Left lobe of liver (tissue), 2 donors: ENCODE measurements at regions not wholly inside any gene's neighbourhood (a gene's known extent, or its start where the extent isn't known, plus 50 kb on each side); places are given as distances from the start of the nearest gene placed in this dataset.
"Not testable (repeated sequence)": the region's sequence is repeated elsewhere in the genome, so short reads cannot be mapped to it uniquely, and the experiment has no call there.

Source experiments
- ATAC-seq: fragments of 200-7000 bp; cut with Tn5 transposase; one replicate; pipeline ENCODE4 v1.9.1; 2020; ENCODE audit warnings: mild to moderate bottlenecking, moderate library complexity
- DNase-seq: peaks from one replicate; pipeline ENCODE4 v3.0.0-alpha.2; 2020; ENCODE audit warnings: low spot score
- donor health status: DM: no; HTN: no; CAD: no; lungs with moderate emphysema.
- donor health status: DM: no; HTN: yes; CAD: no.

DNA sequence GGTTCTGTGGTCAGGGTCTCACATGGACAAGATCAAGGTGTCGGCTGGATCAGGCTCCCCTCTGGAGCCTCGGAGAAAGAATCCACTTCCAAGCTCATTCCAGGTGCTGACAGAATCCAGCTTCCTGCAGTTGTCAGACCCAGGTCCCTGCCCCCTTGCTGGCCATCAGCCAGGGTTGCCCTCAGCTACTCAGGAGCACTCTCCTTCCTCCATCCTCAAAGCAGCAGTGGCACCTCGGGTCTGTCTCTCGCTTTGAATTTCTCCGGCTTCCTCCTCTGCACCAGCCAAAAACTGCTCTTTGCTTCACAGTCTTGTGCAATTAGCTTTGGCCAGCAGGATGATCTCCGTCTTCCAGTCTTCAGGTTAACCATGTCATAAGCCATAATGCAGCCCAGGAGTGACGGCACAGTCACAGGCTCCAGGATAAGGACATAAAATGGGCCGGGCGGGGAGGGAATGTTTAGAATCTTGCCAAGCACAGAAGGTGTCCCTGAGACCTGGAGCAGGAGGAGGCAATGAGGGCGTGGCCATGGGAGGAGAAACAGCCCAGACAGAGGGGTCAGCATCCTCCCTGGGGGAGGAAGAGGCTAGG, 79.4 kb upstream of the SLC25A33 start:
- DNase-seq (no peak), ATAC-seq (peak; percentile 81)

DNA sequence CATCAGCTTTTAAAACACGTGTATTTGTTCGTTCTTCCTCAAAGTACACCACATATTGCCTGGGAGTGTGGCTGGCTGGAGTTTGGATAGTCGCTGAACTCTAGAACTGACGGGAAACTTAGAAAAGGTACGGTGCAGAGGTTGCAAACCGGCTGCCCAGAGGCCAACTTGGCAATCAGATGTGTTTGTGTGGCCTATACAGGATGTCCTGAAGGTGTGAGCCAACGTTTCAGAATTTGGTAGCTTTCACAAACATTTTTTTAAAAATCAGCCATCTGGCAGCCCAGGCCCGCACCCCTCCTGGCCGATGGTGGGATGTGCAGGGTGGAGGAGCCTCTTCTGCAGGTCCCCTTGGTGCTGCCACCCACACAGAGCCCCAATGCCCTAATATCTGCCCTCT, 73.6 kb upstream of the SLC25A33 start:
- peak; percentile 90 for DNase-seq
- peak; percentile 87 for ATAC-seq

DNA sequence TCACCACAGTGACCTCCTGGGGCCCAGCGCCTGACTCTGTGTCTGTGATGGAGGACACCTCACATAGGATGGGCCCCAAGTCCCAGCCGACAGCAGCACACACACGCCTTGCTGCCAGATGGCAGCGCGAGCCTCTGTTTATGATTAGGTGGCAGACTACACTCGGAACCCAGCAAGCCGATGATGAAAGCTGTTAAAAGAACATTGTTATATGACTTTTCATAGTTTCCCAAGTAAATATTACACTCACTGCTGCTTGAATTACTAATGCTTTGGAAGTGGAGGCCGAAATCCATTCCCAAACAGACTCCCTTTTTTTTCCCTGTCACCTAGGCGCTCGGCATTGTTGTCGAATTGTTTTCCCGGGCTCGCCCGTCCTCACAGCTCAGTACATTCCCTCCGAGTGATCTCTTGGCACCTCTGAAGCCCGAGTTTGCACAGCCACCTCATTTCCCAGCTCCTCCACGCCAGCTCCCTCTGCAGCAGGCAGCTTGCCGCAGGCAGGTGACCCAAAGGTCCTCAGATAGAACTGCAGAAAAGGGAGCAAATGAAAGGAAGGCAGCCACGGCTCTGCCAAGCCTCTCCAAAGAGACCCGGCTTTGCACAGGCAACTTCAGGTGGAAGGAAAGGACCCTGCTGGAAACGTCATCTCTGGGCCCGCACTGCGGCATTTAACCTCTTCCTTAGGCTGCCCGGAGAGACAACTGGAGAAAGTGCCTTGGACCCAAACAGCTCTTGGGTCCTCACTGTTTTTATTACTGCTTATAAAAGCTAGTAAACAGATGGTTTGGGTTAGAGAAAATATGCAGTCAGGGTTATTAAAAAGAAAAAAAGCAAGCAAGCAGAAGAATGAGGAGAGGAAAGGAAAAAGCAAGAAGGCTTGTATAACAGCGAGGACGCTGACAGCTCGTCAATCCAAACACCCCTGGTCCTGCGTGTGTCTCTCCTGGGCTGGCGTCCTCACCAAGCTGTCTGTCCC, 72.2 kb upstream of the SLC25A33 start:
- peak; percentile 73 for DNase-seq
- ATAC-seq: peak; percentile 70

DNA sequence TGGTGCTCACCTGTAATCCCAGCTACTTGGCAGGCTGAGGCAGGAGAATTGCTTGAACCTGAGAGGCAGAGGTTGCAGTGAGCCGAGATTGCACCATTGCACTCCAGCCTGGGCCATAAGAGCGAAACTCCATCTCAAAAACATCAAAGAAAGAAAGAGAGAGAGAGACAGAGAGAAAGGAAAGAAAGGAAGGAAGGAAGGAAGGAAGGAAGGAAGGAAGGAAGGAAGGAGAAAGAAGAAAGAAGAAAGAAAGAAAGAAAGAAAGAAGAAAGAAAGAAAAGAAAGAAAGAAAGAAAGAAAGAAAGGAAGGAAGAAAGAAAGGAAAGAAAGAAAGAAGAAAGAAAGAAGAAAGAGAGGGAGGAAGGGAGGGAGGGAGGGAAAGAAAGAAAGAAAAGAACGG, 69.4 kb upstream of the SLC25A33 start:
- DNase-seq, ATAC-seq: not testable (repeated sequence)

DNA sequence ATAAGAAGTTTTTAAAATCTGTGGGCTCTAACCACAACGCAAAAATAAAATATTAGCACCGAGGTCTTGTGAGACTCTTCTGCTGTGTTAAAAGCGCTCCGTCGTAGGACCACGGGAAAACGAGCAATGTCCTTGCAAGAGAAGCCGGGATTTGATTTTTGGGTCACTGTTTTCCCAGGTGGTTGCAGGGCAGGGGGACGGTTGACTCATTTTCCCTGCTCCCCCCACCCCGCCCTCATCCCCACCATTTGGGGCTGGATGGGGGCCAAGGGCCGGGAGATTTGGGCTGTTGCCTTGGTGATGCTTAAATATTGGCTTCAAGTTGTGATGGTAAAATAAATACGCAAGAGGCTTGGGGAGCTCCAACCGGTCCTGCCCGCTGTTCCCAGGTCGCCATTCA, 67.6 kb upstream of the SLC25A33 start:
- DNase-seq: no peak
- ATAC-seq: no peak

GRCh38 chr1:9472386-9473031, 66.8 kb upstream of the SLC25A33 start:
- DNase-seq (no peak), ATAC-seq (no peak)

DNA sequence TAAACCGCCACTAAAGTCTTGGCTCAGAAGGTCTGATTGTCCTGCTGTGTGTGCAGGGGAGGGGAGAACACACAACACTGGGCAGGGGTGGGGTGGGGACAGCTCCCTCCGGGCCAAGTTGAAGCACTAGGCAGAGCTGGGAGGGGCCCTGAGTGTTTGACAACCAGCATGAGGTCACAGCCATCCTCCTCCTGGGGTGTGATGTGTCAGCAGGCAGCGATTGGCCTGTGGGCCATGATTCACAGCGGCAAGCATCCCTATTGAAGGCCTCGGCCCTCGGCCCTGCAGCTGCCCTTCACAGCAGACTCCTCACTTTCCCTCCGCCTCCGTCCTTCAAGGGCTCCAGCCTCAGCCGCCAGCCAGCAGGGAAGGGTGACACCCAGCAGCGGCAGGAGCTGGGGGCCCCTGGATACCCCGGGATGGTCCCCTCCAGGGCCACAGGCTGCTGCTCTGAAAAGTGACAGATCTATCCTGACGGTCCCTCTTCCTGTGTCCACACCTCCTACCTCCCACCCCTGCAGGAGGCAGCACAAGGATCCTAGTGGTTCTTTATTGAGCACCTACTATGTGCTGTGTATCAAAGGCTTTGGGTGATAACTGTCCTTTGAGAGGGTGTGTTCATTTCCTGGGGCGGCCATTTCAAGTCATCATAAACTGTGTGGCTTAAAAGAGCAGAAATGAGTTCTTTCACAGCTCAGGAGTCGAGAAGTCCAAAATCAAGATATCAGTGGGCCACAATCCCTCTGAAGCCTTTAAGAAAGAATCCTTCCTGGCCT, 66.0 kb upstream of the SLC25A33 start:
- no peak for DNase-seq
- no peak for ATAC-seq

GRCh38 chr1:9475061-9475627, 64.1 kb upstream of the SLC25A33 start:
- DNase-seq: no peak
- ATAC-seq: no peak

DNA sequence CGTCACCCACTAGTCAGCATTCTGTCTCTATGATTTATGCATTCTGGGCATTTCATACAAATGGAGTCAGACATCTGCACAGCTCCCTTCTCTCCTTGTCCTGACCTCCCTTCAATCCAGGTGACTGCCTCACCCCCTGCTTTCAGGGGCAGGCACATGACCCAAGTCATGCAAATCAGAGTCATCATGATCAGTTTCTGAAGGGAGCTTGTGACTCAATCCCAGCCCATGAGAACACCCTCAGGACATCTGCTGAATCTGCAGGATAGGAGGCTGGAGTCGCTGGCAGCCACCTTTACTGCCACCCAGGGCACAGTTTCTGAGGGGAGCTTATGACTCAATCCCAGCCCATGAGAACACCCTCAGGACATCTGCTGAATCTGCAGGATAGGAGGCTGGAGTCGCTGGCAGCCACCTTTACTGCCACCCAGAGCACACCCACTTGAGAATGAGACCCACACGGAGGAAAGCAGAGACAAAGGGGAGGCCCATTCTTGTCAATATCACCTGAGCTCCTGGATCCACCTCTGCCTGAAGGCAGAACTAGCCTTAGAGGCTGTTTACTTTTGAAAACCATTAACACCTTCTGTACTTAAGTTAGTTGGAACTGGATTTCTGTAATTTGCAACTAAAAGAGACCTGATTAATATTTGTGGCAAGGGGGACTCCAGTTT, 62.3 kb upstream of the SLC25A33 start:
- ATAC-seq: no peak
- DNase-seq: no peak

- no peak for ATAC-seq
- DNase-seq: no peak
Measured at GRCh38 chr1:9477535-9477934, 61.7 kb upstream of the SLC25A33 start.

DNA sequence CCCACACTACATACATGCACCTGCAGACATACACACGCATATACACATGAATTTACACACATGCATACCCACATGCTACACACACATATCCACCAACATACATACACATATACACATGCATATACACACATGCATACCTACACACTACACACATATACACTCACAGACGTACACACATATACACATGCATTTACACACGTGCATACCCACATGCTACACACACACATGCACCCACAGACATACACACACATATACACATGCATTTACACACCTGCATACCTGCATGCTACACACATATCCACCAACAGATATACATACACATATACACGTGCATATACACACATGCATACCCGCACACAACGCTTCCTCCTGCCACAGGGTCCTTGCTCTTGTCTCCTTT, 61.2 kb upstream of the SLC25A33 start:
- no peak for ATAC-seq
- no peak for DNase-seq

DNA sequence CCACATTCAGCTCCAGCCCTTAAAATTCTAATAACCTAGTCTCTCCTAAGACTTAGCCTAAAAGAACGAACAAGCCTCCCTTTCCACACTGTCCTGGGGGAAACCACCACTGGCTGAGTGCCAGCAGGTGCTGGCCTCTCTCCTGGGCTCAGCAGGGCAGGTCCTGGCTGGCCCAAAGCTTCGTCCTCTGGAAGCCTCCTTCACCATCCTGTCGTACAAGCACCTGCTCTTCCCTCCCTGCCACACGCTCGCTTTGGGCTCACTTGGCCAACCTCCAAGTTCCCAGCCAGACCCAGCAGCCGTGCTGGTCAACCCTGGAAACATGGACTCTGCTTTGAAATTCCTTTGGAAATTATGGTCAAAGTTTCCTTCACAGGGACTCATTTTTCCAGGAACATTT, 58.2 kb upstream of the SLC25A33 start:
- no peak for DNase-seq
- no peak for ATAC-seq

DNA sequence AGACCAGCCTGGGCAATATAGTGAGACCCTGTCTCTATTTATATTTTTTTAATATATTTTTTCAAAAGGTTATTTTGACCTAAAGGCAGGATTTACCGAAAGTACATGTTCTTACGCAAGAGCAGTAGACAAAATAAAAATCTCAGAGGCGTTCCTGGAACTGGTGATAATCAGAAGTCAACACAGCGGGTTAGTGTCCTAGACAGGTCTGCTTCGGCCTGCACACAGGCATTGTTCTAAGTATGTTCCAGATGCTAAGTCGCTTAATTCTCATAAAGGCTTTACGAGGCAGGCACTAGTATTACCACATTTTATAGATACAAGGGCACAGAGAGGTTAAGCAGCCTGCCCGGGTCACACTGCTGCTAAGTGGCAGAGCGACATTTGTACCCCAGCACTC, 56.9 kb upstream of the SLC25A33 start:
- DNase-seq: no peak
- peak; percentile 46 for ATAC-seq

DNA sequence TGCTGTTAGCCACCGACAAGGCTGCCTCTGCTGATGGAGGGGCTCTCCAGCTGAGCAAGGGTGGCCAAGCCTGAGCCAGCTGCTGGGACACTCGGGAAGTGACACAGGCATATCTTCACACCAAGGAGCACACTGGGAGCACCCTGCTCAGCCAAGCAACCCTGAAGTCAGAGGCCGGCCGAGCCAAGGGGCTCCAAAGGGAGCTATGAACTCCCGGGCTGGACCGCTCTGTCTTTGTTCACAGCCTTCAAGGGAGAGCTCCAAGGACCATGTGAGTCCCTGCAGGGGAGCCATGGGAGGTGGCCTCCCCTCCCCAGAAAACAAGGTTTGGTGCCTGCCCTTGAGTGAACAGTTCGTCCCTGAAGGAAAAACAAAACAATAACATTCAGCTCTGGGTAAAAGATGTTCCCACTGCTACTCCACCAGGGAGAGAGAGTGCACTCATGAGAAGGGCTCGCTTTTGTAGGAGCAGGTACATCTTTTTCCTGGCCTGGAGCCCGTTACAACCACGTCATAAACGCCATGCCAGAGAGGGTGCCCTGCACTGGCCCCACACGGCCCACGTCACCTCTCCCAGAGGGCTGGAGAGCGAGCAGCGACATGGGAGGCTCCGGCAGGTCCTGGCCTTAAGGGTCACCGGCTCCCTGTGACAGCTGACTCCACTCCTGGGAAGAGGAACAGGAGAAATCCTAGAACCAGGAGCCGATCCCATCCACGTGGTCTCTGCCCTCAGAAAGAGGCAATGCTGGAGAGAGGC, 56.3 kb upstream of the SLC25A33 start:
- ATAC-seq: peak; percentile 14
- DNase-seq: no peak

GRCh38 chr1:9486466-9487140, 52.7 kb upstream of the SLC25A33 start:
- DNase-seq (no peak), ATAC-seq (no peak)
